ENCODE measurements at regions not wholly inside any gene's neighbourhood (a gene's known extent, or its start where the extent isn't known, plus 50 kb on each side); places are given as distances from the start of the nearest gene placed in this dataset.

- Histone ChIP-seq H3K9me3 (replicated peaks; ENCODE audit: control insufficient read depth, low read depth, low read length) (no peaks in the 10 kb centered on the region), H3K27me3 (ENCODE audit: control insufficient read depth, insufficient read depth, low read length) (no peaks in the 10 kb centered on the region), H3K36me3 (ENCODE audit: control insufficient read depth, insufficient read depth, low read length) (no peaks in the 10 kb centered on the region), H3K4me1 (ENCODE audit: control insufficient read depth, insufficient read depth, low read length) (no peaks in the 10 kb centered on the region), H3K4me3 (ENCODE audit: low read length) (no peak overlapping the region), H3K27ac (ENCODE audit: low read length) (no peak overlapping the region)
- no peak for DNase-seq
Observed at GRCh38 chr3:159112724-159113123, 310.9 kb downstream of the MFSD1 start.

- H3K27ac ChIP-seq (ENCODE audit: low read length), result no peak overlapping the region
- H3K36me3 ChIP-seq (ENCODE audit: control insufficient read depth, insufficient read depth, low read length), result no peaks in the 10 kb centered on the region
- H3K4me3 ChIP-seq (ENCODE audit: low read length), result no peak overlapping the region
- DNase-seq, result no peak
- no peaks in the 10 kb centered on the region for H3K9me3 ChIP-seq (replicated peaks; ENCODE audit: control insufficient read depth, low read depth, low read length)
- WGBS (ENCODE audit: insufficient coverage), result 80% methylated on average over 2 of the region's 6 CpGs
- no peaks in the 10 kb centered on the region for H3K4me1 ChIP-seq (ENCODE audit: control insufficient read depth, insufficient read depth, low read length)
- no peaks in the 10 kb centered on the region for H3K27me3 ChIP-seq (ENCODE audit: control insufficient read depth, insufficient read depth, low read length)
Observed at GRCh38 chr3:159113221-159113875, 311.5 kb downstream of the MFSD1 start.

- Histone ChIP-seq H3K36me3 (ENCODE audit: control insufficient read depth, insufficient read depth, low read length) (no peaks in the 10 kb centered on the region), H3K4me3 (ENCODE audit: low read length) (no peak overlapping the region), H3K4me1 (ENCODE audit: control insufficient read depth, insufficient read depth, low read length) (no peaks in the 10 kb centered on the region), H3K27me3 (ENCODE audit: control insufficient read depth, insufficient read depth, low read length) (no peaks in the 10 kb centered on the region), H3K27ac (ENCODE audit: low read length) (no peak overlapping the region), H3K9me3 (replicated peaks; ENCODE audit: control insufficient read depth, low read depth, low read length) (no peaks in the 10 kb centered on the region)
- DNase-seq, result no peak
- WGBS (ENCODE audit: insufficient coverage), result 42% methylated on average over 3 of the region's 6 CpGs
Observed at GRCh38 chr3:159114582-159114981, 312.7 kb downstream of the MFSD1 start.

- no peak for DNase-seq
- 100% methylated on average over 1 of the region's 1 CpG for WGBS (ENCODE audit: insufficient coverage)
- Histone ChIP-seq H3K4me3 (ENCODE audit: low read length) (no peak overlapping the region), H3K27me3 (ENCODE audit: control insufficient read depth, insufficient read depth, low read length) (no peaks in the 10 kb centered on the region), H3K9me3 (replicated peaks; ENCODE audit: control insufficient read depth, low read depth, low read length) (no peaks in the 10 kb centered on the region), H3K4me1 (ENCODE audit: control insufficient read depth, insufficient read depth, low read length) (no peaks in the 10 kb centered on the region), H3K36me3 (ENCODE audit: control insufficient read depth, insufficient read depth, low read length) (no peaks in the 10 kb centered on the region), H3K27ac (ENCODE audit: low read length) (no peak overlapping the region)
Observed at GRCh38 chr3:159123877-159124276, 322.0 kb downstream of the MFSD1 start.

GRCh38 chr3:159126261-159127020 is 324.6 kb downstream of the MFSD1 start:
- Histone ChIP-seq H3K9me3 (replicated peaks; ENCODE audit: control insufficient read depth, low read depth, low read length) (no peaks in the 10 kb centered on the region), H3K27me3 (ENCODE audit: control insufficient read depth, insufficient read depth, low read length) (no peaks in the 10 kb centered on the region), H3K36me3 (ENCODE audit: control insufficient read depth, insufficient read depth, low read length) (no peaks in the 10 kb centered on the region), H3K4me1 (ENCODE audit: control insufficient read depth, insufficient read depth, low read length) (no peaks in the 10 kb centered on the region), H3K4me3 (ENCODE audit: low read length) (no peak overlapping the region), H3K27ac (ENCODE audit: low read length) (no peak overlapping the region)
- 61% methylated on average over 2 of the region's 5 CpGs for WGBS (ENCODE audit: insufficient coverage)
- DNase-seq, result peak; percentile 4

GRCh38 chr3:159127021-159127392 is 325.2 kb downstream of the MFSD1 start:
- no peak overlapping the region for H3K4me3 ChIP-seq (ENCODE audit: low read length)
- DNase-seq, result no peak
- no peaks in the 10 kb centered on the region for H3K27me3 ChIP-seq (ENCODE audit: control insufficient read depth, insufficient read depth, low read length)
- no peaks in the 10 kb centered on the region for H3K4me1 ChIP-seq (ENCODE audit: control insufficient read depth, insufficient read depth, low read length)
- H3K9me3 ChIP-seq (replicated peaks; ENCODE audit: control insufficient read depth, low read depth, low read length), result no peaks in the 10 kb centered on the region
- no peaks in the 10 kb centered on the region for H3K36me3 ChIP-seq (ENCODE audit: control insufficient read depth, insufficient read depth, low read length)
- H3K27ac ChIP-seq (ENCODE audit: low read length), result no peak overlapping the region

- Histone ChIP-seq H3K9me3 (replicated peaks; ENCODE audit: control insufficient read depth, low read depth, low read length) (no peaks in the 10 kb centered on the region), H3K27me3 (ENCODE audit: control insufficient read depth, insufficient read depth, low read length) (no peaks in the 10 kb centered on the region), H3K4me3 (ENCODE audit: low read length) (no peak overlapping the region), H3K36me3 (ENCODE audit: control insufficient read depth, insufficient read depth, low read length) (no peaks in the 10 kb centered on the region), H3K4me1 (ENCODE audit: control insufficient read depth, insufficient read depth, low read length) (no peaks in the 10 kb centered on the region), H3K27ac (ENCODE audit: low read length) (no peak overlapping the region)
- peak; percentile 21 for DNase-seq
- 50% methylated on average over 2 of the region's 3 CpGs for WGBS (ENCODE audit: insufficient coverage)
Observed at GRCh38 chr3:159128628-159129027, 326.8 kb downstream of the MFSD1 start.

GRCh38 chr3:159130108-159130507 is 328.3 kb downstream of the MFSD1 start:
- H3K27me3 ChIP-seq (ENCODE audit: control insufficient read depth, insufficient read depth, low read length), result no peaks in the 10 kb centered on the region
- DNase-seq, result no peak
- no peaks in the 10 kb centered on the region for H3K36me3 ChIP-seq (ENCODE audit: control insufficient read depth, insufficient read depth, low read length)

GRCh38 chr3:159131376-159131775 is 329.5 kb downstream of the MFSD1 start:
- Histone ChIP-seq H3K4me1 (ENCODE audit: control insufficient read depth, insufficient read depth, low read length) (no peaks in the 10 kb centered on the region), H3K9me3 (replicated peaks; ENCODE audit: control insufficient read depth, low read depth, low read length) (no peaks in the 10 kb centered on the region), H3K36me3 (ENCODE audit: control insufficient read depth, insufficient read depth, low read length) (no peaks in the 10 kb centered on the region), H3K4me3 (ENCODE audit: low read length) (no peak overlapping the region), H3K27ac (ENCODE audit: low read length) (no peak overlapping the region), H3K27me3 (ENCODE audit: control insufficient read depth, insufficient read depth, low read length) (no peaks in the 10 kb centered on the region)
- DNase-seq, result no peak

More at GRCh38 chr3:159130108-159130507, 328.3 kb downstream of the MFSD1 start:
- Histone ChIP-seq H3K4me3 (ENCODE audit: low read length) (no peak overlapping the region), H3K4me1 (ENCODE audit: control insufficient read depth, insufficient read depth, low read length) (no peaks in the 10 kb centered on the region), H3K9me3 (replicated peaks; ENCODE audit: control insufficient read depth, low read depth, low read length) (no peaks in the 10 kb centered on the region), H3K27ac (ENCODE audit: low read length) (no peak overlapping the region)
- 8% methylated on average over 1 of the region's 1 CpG for WGBS (ENCODE audit: insufficient coverage)

- 52% methylated on average over 3 of the region's 3 CpGs for WGBS (ENCODE audit: insufficient coverage)
- no peak for DNase-seq
- Histone ChIP-seq H3K4me3 (ENCODE audit: low read length) (no peak overlapping the region), H3K9me3 (replicated peaks; ENCODE audit: control insufficient read depth, low read depth, low read length) (no peaks in the 10 kb centered on the region), H3K27me3 (ENCODE audit: control insufficient read depth, insufficient read depth, low read length) (no peaks in the 10 kb centered on the region), H3K27ac (ENCODE audit: low read length) (no peak overlapping the region), H3K4me1 (ENCODE audit: control insufficient read depth, insufficient read depth, low read length) (no peaks in the 10 kb centered on the region), H3K36me3 (ENCODE audit: control insufficient read depth, insufficient read depth, low read length) (no peaks in the 10 kb centered on the region)
Observed at GRCh38 chr3:159137949-159138348, 336.1 kb downstream of the MFSD1 start.

Measured in muscle of leg (tissue), 3 donors.